ENCODE measurements at regions not wholly inside any gene's neighbourhood (a gene's known extent, or its start where the extent isn't known, plus 50 kb on each side); places are given as distances from the start of the nearest gene placed in this dataset.

DNA sequence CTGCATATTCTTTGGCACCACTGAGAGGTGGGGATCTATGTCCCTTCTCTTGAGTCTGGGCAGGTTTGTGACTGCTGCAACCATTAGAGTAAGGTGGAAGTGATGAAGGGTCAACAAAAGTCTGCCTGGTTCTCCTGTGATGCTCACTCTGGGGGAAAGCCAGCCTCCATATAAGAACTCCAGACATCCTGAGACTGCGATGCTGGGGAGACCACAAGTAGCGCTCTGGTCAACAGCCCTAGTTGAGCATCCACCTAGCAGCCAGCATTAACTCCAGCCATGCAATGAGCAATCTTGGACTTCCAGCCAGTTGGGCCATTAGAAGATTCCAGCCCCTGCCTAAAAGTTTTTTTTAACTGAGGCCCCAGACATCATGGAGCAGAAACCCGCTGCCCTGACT lies 62.8 kb downstream of the SCN11A start:
- Histone ChIP-seq H3K4me3 (ENCODE audit: insufficient read length, low read depth) (no peak overlapping the region), H3K9me3 (ENCODE audit: insufficient read depth, low read length) (no peaks in the 10 kb centered on the region; the same call in 1 of the 2 replicates), H3K27me3 (ENCODE audit: insufficient read depth, insufficient read length) (no peaks in the 10 kb centered on the region), H3K9ac (ENCODE audit: insufficient read length, low read depth) (no peak overlapping the region), H3K36me3 (ENCODE audit: insufficient read depth, insufficient read length, low read length) (no peaks in the 10 kb centered on the region), H3K4me1 (ENCODE audit: insufficient read depth, insufficient read length) (peaks cover 5% of the 10 kb centered on the region)
- DNase-seq (ENCODE audit: low read depth, low spot score): no peak
- TF ChIP-seq ZNF274 (IDR thresholded peaks at IDR 0.05; ENCODE audit: low read depth, low read length) (no peak), YY1 (IDR thresholded peaks at IDR 0.05; ENCODE audit: insufficient read depth, insufficient read length) (no peak), SUZ12 (IDR thresholded peaks at IDR 0.05; ENCODE audit: extremely low read depth, insufficient read depth, insufficient read length) (no peak)

DNA sequence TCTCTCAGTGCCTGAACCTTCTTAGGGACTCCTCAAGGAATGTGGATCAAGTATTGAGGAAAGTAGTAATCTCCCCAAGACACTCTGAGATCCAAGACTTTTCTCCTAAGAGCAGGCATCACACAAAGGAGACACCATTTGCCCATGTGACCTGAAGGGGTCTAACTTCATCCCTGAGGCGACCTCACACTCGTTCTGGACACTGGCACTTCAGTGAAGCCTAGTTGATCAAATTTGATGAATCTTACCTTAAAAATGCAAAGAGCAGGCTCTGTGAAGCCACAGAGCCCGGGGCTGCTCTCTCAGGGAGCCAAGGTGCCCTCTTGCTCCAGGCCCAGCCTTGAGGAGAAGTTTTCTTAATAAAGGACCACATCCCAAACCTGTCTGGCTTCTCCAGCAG lies 64.3 kb downstream of the SCN11A start:
- H3K9ac ChIP-seq (ENCODE audit: insufficient read length, low read depth): no peak overlapping the region
- peaks cover 8% of the 10 kb centered on the region for H3K4me1 ChIP-seq (ENCODE audit: insufficient read depth, insufficient read length)
- TF ChIP-seq SUZ12 (IDR thresholded peaks at IDR 0.05; ENCODE audit: extremely low read depth, insufficient read depth, insufficient read length) (no peak), ZNF274 (IDR thresholded peaks at IDR 0.05; ENCODE audit: low read depth, low read length) (no peak), YY1 (IDR thresholded peaks at IDR 0.05; ENCODE audit: insufficient read depth, insufficient read length) (no peak)
- H3K36me3 ChIP-seq (ENCODE audit: insufficient read depth, insufficient read length, low read length): no peaks in the 10 kb centered on the region
- DNase-seq (ENCODE audit: low read depth, low spot score): no peak
- H3K9me3 ChIP-seq (ENCODE audit: insufficient read depth, low read length): no peaks in the 10 kb centered on the region; the same call in 1 of the 2 replicates
- H3K4me3 ChIP-seq (ENCODE audit: insufficient read length, low read depth): no peak overlapping the region
- H3K27me3 ChIP-seq (ENCODE audit: insufficient read depth, insufficient read length): no peaks in the 10 kb centered on the region

DNA sequence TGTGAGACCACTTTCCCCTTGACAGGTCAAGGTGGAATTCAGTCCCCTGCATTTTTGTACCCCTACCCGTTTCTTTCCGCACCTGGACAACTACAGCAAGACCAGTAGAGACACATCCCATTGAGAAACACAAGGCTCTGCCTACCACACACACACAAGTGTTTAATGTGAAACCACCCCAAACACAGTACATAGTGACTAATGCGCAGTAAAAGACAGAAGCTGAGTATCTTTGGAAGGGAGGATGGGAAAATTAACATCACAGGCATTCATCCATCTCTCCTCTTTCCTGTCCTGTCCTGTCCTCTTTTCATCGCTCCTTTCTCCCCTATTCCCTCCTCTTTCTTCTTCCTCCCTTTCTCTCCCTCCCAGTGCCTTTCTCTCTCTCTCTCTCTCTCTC lies 64.8 kb downstream of the SCN11A start:
- no peak overlapping the region for H3K9ac ChIP-seq (ENCODE audit: insufficient read length, low read depth)
- H3K36me3 ChIP-seq (ENCODE audit: insufficient read depth, insufficient read length, low read length): no peaks in the 10 kb centered on the region
- H3K27me3 ChIP-seq (ENCODE audit: insufficient read depth, insufficient read length): no peaks in the 10 kb centered on the region
- no peak for DNase-seq (ENCODE audit: low read depth, low spot score)
- H3K4me3 ChIP-seq (ENCODE audit: insufficient read length, low read depth): no peak overlapping the region
- no peaks in the 10 kb centered on the region; the same call in 1 of the 2 replicates for H3K9me3 ChIP-seq (ENCODE audit: insufficient read depth, low read length)
- peaks cover 8% of the 10 kb centered on the region for H3K4me1 ChIP-seq (ENCODE audit: insufficient read depth, insufficient read length)
- TF ChIP-seq SUZ12 (IDR thresholded peaks at IDR 0.05; ENCODE audit: extremely low read depth, insufficient read depth, insufficient read length): no peak
- TF ChIP-seq ZNF274 (IDR thresholded peaks at IDR 0.05; ENCODE audit: low read depth, low read length): no peak
- TF ChIP-seq YY1 (IDR thresholded peaks at IDR 0.05; ENCODE audit: insufficient read depth, insufficient read length): no peak

DNA sequence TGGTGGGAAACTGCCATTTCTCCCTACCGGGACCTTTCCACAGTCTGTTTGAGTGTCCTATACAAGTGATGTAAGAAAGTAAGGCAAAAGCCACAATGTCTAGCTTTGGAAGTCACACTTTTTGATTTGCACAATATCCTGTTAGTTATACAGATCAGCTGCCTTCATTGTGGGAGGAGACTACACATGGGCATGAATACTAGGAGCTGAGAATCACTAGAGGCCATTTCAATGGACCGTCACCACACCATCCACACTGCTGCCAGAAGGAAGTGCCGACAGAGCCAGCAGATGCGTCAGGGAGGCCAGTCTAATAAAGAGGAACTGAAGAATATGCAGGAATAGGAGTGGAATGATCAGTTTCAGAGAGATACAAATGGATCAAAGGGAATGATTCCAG lies 65.8 kb downstream of the SCN11A start:
- Histone ChIP-seq H3K4me3 (ENCODE audit: insufficient read length, low read depth) (no peak overlapping the region), H3K36me3 (ENCODE audit: insufficient read depth, insufficient read length, low read length) (no peaks in the 10 kb centered on the region), H3K27me3 (ENCODE audit: insufficient read depth, insufficient read length) (no peaks in the 10 kb centered on the region), H3K9ac (ENCODE audit: insufficient read length, low read depth) (no peak overlapping the region), H3K9me3 (ENCODE audit: insufficient read depth, low read length) (no peaks in the 10 kb centered on the region; the same call in 1 of the 2 replicates), H3K4me1 (ENCODE audit: insufficient read depth, insufficient read length) (peaks cover 8% of the 10 kb centered on the region)
- TF ChIP-seq SUZ12 (IDR thresholded peaks at IDR 0.05; ENCODE audit: extremely low read depth, insufficient read depth, insufficient read length): no peak
- TF ChIP-seq ZNF274 (IDR thresholded peaks at IDR 0.05; ENCODE audit: low read depth, low read length): no peak
- TF ChIP-seq YY1 (IDR thresholded peaks at IDR 0.05; ENCODE audit: insufficient read depth, insufficient read length): no peak
- no peak for DNase-seq (ENCODE audit: low read depth, low spot score)

DNA sequence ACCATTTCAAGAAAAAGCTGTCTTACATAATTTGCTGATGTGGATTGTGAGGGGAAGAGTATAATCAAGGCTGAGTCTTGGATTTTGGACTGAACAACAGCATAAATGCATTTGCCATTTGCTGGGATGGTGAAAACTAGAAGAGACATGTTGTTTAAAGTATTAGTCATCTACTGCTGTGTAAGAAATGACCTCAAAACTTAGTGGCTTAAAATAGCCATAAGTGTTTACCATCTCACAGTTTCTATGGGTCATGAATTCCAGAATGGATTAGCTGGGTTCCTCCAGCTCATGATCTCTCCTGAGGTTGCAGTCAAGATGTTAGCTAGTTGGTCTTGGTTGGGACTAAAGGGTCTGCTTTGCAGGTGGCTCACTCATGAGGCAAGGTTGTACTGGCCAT lies 66.2 kb downstream of the SCN11A start:
- Histone ChIP-seq H3K9me3 (ENCODE audit: insufficient read depth, low read length) (no peaks in the 10 kb centered on the region; the same call in 1 of the 2 replicates), H3K9ac (ENCODE audit: insufficient read length, low read depth) (no peak overlapping the region), H3K4me1 (ENCODE audit: insufficient read depth, insufficient read length) (peaks cover 6% of the 10 kb centered on the region), H3K27me3 (ENCODE audit: insufficient read depth, insufficient read length) (no peaks in the 10 kb centered on the region), H3K36me3 (ENCODE audit: insufficient read depth, insufficient read length, low read length) (no peaks in the 10 kb centered on the region), H3K4me3 (ENCODE audit: insufficient read length, low read depth) (no peak overlapping the region)
- no peak for TF ChIP-seq ZNF274 (IDR thresholded peaks at IDR 0.05; ENCODE audit: low read depth, low read length)
- no peak for TF ChIP-seq YY1 (IDR thresholded peaks at IDR 0.05; ENCODE audit: insufficient read depth, insufficient read length)
- no peak for TF ChIP-seq SUZ12 (IDR thresholded peaks at IDR 0.05; ENCODE audit: extremely low read depth, insufficient read depth, insufficient read length)
- no peak for DNase-seq (ENCODE audit: low read depth, low spot score)

DNA sequence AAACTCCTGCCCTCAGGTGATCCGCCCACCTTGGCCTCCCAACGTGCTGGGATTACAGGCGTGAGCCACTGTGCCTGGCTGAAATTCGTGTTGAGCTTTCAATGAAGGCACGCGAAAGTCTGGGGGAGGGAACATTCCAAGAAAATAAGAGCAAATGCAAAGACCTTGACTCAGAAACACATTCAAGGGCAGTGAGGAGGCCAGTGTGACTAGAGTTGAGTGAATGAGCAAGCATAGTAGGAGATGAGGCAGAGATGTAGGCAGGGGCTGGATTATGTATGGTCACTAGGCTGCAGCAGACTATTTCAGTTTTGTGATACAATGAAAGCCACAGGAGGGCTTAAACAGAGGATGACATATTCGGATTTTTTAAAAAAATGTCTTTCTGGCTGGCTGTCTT lies 67.0 kb downstream of the SCN11A start:
- H3K27me3 ChIP-seq (ENCODE audit: insufficient read depth, insufficient read length): no peaks in the 10 kb centered on the region
- no peak overlapping the region for H3K9ac ChIP-seq (ENCODE audit: insufficient read length, low read depth)
- no peak for DNase-seq (ENCODE audit: low read depth, low spot score)
- H3K36me3 ChIP-seq (ENCODE audit: insufficient read depth, insufficient read length, low read length): no peaks in the 10 kb centered on the region
- H3K9me3 ChIP-seq (ENCODE audit: insufficient read depth, low read length): no peaks in the 10 kb centered on the region; the same call in 1 of the 2 replicates
- TF ChIP-seq SUZ12 (IDR thresholded peaks at IDR 0.05; ENCODE audit: extremely low read depth, insufficient read depth, insufficient read length) (no peak), ZNF274 (IDR thresholded peaks at IDR 0.05; ENCODE audit: low read depth, low read length) (no peak), YY1 (IDR thresholded peaks at IDR 0.05; ENCODE audit: insufficient read depth, insufficient read length) (no peak)
- H3K4me3 ChIP-seq (ENCODE audit: insufficient read length, low read depth): no peak overlapping the region
- peaks cover 8% of the 10 kb centered on the region for H3K4me1 ChIP-seq (ENCODE audit: insufficient read depth, insufficient read length)

DNA sequence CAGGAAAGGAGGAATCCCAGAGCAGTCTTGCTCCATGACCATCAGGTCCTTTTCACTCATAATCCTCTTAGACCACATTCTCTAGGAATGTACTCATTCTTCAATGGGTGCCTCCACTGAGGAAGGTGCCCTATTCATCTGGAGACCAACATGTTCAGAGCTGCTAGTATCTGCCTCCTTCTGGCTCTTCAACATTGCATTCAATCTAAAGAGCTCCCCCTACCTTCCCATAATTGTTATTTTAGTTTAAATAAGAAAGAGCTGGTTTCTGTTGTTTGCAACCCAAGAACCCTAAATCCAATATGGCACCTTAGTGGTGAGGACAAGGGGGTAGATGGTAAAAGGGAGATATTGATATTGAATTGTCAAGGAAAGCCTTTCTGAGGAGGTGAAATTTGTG lies 67.6 kb downstream of the SCN11A start:
- Histone ChIP-seq H3K9me3 (ENCODE audit: insufficient read depth, low read length) (no peaks in the 10 kb centered on the region; the same call in 1 of the 2 replicates), H3K27me3 (ENCODE audit: insufficient read depth, insufficient read length) (no peaks in the 10 kb centered on the region), H3K9ac (ENCODE audit: insufficient read length, low read depth) (no peak overlapping the region), H3K4me1 (ENCODE audit: insufficient read depth, insufficient read length) (peaks cover 8% of the 10 kb centered on the region), H3K36me3 (ENCODE audit: insufficient read depth, insufficient read length, low read length) (no peaks in the 10 kb centered on the region), H3K4me3 (ENCODE audit: insufficient read length, low read depth) (no peak overlapping the region)
- DNase-seq (ENCODE audit: low read depth, low spot score): no peak
- TF ChIP-seq SUZ12 (IDR thresholded peaks at IDR 0.05; ENCODE audit: extremely low read depth, insufficient read depth, insufficient read length) (no peak), ZNF274 (IDR thresholded peaks at IDR 0.05; ENCODE audit: low read depth, low read length) (no peak), YY1 (IDR thresholded peaks at IDR 0.05; ENCODE audit: insufficient read depth, insufficient read length) (no peak)
